HS-5 (cell line): ENCODE measurements at regions not wholly inside any gene's neighbourhood (a gene's known extent, or its start where the extent isn't known, plus 50 kb on each side); places are given as distances from the start of the nearest gene placed in this dataset.
"Not testable (repeated sequence)": the region's sequence is repeated elsewhere in the genome, so short reads cannot be mapped to it uniquely, and the experiment has no call there.

ENCODE experiments used
- DNase-seq: peaks from one replicate; pipeline ENCODE4 v3.0.0-alpha.2; 2012; ENCODE audit warnings: low read depth

DNA sequence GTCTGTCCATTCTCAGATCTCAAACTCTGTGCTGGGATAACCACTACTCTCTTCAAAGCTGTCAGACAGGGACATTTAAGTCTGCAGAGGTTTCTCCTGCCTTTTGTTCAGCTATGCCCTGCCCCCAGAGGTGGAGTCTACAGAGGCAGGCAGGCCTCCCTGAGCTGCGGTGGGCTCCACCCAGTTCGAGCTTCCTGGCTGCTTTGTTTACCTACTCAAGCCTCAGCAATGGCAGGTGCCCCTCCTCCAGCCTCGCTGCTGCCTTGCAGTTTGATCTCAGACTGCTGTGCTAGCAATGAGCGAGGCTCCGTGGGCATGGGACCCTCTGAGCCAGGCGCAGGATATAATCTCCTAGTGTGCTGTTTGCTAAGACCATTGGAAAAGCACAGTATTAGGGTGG, 53.1 kb upstream of the HUNK start:
- DNase-seq: not testable (repeated sequence)

DNA sequence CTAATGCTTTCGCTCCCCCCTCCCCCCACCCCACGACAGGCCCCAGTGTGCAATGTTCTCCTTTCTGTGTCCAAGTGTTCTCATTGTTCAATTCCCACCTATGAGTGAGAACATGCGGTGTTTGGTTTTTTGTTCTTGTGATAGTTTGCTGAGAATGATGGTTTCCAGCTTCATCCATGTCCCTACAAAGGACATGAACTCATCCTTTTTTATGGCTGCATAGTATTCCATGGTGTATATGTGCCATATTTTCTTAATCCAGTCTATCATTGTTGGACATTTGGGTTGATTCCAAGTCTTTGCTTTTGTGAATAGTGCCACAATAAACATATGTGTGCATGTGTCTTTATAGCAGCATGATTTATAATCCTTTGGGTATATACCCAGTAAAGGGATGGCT, 58.5 kb upstream of the HUNK start:
- DNase-seq: not testable (repeated sequence)

DNA sequence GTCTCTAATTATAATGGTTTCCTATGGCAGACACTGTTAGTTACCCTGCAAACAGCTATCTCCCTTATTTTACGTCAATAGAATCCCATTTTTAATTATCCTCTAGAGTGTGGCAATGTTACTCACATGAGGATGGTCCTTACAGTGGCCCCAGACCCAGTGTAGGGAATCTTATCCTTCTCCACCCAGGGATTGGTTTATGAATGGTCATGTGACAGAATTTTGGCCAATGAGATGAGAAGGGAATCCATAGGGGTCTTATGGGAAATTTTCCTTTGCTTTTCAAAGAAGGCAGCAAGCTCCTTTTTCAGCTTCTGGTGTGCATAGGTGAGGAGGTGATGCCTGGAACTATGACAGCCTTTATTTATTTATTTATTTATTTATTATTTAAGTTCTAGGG, 59.0 kb upstream of the HUNK start:
- DNase-seq: no peak

DNA sequence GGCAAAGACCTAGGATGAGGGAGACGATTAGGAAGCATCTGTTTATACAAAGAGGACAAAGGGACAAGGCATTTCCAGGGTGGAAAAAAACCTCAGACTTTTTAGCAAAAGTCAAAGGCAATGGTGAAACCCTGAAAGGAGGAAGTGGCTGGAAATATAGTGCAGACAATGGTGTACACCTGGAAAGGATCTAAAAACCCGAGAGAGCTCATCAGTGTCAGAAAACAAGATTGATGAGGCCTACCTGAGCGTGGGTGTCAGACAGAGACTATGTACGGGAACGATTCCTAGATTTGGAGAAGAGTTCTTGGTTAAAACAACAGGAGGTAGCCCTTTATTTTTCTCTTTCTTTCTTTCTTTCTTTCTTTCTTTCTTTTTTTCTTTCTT, 68.8 kb upstream of the HUNK start:
- no peak for DNase-seq

DNA sequence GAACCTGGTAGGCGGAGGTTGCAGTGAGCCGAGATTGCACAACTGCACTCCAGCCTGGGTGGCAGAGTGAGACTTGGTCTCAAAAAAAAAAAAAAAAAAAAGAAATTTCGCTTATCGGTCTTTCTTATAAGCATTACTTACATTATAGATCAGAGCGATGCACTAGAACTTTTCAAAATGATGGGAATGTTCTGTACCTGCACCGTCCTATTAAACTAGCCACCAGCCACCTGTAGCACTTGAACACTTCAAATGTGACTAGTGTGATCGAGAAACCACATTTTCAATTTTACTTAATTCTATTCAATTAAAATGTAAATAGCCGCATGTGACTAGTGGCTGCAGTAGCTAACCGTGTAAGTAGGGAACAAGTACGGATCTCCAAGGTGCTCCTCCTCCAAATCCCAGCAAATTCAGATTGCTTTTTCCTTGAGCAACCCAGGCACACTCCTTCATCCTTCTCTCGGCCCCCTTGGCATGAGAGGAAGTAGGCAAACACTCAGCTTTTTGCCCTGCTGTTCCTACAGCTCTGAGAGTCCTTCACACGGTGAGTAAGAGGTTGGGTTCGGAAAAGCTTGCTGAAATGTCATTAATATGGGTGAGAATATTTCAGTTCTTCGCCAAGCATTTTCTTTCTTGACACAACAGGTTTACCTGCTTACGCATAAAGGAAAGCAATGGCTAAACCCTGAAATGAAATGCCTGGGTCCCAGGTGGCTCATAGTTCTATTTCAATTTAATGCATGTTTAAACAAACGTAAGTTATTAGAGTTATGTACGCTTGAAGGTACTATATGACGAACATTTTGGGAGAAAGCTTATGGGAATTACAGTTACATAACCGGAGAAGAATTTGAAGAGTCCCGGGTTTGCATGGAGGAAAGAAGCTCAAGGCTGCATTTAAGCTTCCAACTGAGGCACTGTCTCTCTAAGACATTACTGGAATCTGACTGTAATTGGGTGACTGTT, 69.5 kb upstream of the HUNK start:
- no peak for DNase-seq

DNA sequence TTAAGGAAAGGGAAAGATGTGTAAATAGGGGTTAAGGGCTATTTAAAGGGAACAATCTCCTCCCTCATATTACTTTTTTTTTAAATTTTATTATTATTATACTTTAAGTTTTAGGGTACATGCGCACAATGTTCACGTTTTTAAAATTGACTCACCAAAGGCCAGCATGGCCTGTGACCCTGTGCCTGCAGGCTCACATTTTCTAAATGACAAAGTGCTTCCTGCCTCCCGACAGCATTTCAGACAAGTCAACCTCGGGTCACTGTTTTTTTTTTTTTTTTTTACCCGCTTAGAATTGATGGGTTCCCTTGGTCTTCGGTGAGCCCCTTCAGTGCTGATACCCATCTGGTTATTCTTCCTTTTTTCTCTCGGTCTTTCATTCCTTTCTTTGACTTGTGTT, 70.4 kb upstream of the SCAF4 start:
- DNase-seq: no peak

DNA sequence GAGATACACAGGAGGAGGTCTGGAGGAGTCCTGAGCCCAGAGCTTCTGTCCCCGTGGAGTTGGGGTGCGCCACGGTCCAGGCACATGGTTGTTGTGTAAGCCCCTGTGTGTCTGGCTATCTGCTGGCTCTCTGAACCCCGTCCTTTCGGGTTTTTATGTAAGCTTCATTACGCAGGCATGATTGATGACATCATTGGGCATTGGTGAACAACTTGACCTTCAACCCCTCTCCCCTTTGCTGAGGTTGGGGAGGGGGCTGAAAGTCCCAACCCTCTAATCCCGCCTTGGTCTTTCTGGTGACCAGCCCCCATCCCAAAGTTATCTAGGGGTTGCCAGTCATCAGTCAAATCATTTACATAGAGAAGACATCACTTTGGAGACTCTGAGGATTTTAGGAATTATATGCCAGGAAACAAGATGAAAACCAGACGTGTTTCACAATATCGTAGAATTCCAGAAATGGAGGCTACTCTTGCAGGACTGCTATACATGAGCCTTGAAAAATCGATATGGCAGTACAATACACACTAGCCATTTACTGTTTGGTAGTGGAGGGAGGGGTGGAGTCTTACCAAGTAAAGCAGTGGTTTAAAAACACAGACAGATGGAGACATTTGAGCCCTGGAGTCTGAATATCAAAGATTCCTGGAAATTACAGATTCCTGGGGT, 69.8 kb upstream of the SCAF4 start:
- no peak for DNase-seq

DNA sequence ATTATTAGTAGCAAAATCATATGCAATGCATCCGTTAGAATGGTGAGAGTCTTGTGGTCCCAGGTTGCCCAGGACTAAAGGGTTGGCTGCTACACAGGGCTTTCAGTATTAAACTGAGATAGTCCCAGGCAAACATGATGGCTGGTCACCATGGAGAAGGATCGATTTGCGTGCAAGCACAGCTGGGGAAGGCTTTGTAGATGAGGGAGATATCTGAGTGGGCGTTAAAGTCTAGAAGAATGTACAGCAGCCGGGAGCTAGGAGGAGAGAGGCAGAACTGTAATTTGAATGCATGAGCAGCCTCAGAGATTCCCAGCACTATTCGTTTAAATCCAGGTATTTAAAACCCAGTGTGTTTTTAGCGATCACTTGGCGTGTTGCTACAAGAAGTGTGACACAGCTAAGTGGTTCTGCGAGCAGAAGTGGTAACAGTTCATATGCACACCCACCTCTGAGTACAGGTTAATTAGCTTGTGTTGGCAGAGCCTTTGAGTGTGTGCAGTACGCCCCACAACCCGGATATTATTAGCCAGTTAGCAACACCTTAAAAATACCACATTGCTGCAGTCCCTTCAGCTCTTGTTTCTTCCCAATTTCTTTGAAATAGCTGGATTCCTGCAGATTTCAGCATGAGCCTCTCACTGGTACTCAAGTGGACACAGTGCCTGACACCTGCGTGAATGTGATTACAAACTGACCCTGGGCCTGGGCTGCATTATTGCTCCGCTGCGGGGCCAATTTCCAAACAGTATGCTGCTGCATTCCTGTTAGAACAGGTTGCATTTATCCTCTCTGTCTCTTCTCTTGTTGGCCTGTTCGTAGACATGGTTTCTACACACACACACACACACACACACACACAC, 67.2 kb upstream of the SCAF4 start:
- no peak for DNase-seq

DNA sequence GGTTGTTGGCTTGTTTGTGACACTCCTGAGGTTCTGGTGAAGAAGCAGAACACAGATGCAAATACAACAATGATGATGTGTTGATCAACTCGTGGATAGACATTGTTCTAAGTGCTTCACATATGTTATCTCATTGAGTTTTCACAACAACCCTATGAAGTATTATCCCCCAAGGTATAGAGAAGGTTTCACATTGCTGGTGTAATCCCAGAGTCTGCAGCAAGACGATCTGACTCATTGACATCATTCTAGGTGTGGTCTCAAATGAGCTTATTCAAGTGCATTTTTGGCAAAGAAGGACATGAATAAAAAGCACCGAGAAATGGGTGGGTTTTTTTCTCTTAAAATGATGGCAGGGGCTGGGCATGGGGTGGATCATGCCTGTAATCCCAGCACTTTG, 64.1 kb upstream of the SCAF4 start:
- no peak for DNase-seq

DNA sequence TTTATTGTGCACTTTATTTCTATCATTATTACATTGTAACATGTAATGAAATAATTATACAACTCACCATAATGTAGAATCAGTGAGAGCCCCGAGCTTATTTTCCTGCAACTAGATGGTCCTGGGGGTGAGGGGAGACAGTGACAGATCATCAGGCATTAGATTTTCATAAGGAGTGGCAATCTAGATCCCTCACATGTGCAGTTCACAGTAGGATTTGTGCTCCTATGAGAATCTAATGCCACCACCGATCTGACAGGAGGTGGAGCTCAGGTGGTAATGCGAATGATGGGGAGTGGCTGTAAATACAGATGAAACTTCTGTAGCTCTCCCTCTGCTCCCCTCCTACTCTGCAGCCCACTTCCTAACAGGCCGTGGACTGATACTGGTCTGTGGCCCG, 58.5 kb upstream of the SCAF4 start:
- DNase-seq: not testable (repeated sequence)

DNA sequence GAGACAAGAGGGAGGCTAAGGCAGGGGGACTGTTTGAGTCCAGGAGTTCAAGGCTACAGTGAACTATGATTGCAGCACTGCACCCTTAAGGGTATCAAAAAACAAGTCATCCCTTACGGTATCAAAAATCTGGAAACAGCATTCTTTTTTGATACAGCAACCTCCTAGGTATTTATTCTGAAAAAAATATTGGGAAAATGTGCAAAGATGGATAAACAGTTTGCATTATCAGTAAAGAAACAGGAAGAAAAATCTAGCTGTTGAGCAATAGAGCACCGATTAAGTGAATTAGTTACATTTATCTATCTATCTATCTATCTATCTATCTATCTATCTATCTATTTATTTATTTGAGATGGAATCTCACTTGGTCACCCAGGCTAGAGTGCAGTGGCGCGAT, 56.7 kb upstream of the SCAF4 start:
- DNase-seq: no peak

DNA sequence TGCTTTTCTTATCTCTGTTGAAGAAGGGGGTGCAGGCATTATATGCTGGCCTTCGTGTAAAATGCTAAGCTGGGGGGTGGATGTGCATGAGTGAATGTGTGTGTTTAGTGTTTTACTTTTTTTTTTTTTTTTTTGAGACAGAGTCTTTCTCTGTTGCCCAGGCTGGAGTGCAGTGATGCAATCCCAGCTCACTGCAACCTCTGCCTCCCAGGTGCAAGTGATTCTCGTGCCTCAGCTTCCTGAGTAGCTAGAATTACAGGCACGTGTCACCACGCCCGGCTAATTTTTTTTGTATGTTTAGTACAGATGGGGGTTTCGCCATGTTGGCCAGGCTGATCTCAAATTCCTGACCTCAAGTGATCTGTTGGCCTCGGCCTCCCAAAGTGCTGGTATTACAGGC, 55.8 kb upstream of the SCAF4 start:
- DNase-seq: not testable (repeated sequence)

DNA sequence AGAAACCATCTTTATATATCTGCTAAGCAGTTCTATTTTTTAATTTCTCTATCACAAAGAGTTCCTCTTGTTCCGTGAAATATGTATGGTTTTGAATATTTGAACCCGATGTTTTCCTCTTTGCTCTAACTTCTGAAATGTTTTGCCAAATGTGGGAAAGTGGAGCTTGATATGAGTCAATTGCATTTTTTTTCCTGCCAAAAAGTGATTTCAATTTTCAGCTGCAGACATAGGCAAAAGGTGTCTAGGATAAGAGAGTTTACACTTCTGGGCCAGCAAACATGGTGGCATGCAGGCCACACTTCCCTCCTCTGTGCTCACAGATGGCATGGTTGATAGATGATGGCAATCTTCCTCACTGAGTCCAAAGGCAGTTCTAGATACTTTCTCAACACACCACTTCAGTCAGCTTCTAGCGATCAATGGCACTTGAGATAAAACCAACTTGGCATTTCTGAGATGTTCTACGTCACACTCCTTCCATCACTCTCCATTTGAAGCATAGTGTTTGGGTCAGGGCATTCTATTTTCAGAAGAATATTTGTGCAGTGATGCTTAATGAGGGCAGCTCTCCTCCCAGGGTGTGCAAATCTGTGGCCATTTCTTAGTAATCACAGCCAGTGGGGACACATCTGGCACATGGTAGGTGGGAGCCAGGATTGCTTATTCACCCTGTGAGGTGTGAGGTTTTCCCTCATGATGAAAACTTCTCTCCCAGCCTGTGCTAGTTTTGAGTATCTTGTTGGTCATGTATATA, 54.4 kb upstream of the SCAF4 start:
- DNase-seq: no peak

DNA sequence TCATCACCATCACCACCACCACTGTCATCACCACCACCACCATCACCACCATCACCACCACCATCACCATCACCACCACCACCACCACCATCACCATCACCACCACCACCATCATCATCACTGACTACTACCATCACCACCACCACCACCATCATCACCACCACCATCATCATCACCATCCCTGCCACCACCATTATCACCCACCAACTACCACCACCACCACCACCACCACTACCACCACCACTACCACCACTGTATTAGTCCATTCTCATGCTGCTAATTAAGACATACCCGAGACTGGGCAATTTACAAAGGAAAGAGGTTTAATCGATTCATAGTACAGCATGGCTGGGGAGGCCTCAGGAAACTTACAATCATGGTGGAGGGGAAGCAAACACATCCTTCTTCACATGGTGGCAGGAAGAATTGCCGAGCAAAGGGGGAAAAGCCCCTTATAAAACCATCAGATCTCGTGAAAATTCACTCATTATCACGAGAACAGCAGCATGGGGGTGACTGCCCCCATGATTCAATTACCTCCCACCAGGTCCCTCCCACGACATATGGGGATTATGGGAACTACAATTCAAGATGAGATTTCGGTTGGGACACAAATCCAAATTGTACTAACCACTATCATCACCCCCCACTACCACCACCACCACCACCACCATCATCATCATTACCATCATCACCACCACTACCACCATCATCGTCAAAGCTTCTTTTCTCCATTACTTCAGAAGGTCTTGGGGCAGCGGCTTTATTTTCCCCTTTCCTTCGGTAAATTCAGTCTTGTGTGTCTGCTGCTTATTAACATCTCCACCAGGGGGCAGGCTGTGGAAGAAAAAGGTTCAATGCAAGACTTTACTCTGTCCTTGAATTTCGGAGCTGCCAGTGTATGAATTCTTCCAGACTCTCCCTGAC, 53.6 kb upstream of the SCAF4 start:
- DNase-seq: peak; percentile 24

DNA sequence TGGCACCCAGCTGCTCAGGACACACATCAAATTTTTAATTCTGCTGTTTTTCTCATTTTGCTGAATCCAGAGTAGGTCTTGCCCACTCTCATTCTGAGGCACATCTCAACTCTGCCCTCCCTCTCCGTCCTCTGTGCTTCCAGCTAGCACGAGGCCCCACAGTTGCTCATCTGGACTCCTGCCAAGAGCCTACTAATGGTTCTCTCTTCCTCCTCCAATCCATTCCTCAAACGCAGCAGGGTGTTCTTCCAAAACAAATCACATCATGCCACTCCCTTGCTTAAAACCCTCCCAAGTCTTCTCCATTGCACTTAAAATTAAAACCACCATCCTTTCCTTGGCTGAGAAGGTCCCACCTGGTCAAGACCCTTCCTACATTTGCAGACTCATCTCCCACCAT, 49.8 kb upstream of the SCAF4 start:
- DNase-seq: no peak
